ENCODE measurements at regions not wholly inside any gene's neighbourhood (a gene's known extent, or its start where the extent isn't known, plus 50 kb on each side); places are given as distances from the start of the nearest gene placed in this dataset.

DNA sequence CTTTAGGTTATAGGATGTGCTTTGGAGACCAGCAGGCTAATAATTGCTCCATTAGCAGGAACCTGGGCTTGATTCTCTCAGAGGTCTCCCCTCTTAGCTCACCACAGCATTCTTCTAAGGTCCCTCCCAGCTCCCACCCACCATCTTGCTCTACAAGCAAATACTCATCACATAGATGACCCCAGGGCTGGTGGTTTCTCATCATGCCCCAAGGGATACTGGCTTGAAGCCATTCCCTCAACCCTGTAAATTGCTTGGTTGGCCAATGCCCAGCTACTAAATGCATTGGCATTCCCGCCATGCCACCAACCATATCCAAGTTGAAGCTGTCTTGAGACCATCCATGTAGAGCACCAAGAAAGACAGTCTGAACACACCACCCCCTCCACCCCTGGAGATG lies 130.2 kb upstream of the NCAM1 start:
- TF ChIP-seq POLR2AphosphoS5 (IDR thresholded peaks at IDR 0.05; ENCODE audit: low read depth, low read length) (no peak), SIN3A (IDR thresholded peaks at IDR 0.05; ENCODE audit: borderline replicate concordance, insufficient read depth, low read length) (no peak), TAF1 (IDR thresholded peaks at IDR 0.05; ENCODE audit: borderline replicate concordance, insufficient read depth, low read length) (no peak)
- TF ChIP-seq, protein P1, sequence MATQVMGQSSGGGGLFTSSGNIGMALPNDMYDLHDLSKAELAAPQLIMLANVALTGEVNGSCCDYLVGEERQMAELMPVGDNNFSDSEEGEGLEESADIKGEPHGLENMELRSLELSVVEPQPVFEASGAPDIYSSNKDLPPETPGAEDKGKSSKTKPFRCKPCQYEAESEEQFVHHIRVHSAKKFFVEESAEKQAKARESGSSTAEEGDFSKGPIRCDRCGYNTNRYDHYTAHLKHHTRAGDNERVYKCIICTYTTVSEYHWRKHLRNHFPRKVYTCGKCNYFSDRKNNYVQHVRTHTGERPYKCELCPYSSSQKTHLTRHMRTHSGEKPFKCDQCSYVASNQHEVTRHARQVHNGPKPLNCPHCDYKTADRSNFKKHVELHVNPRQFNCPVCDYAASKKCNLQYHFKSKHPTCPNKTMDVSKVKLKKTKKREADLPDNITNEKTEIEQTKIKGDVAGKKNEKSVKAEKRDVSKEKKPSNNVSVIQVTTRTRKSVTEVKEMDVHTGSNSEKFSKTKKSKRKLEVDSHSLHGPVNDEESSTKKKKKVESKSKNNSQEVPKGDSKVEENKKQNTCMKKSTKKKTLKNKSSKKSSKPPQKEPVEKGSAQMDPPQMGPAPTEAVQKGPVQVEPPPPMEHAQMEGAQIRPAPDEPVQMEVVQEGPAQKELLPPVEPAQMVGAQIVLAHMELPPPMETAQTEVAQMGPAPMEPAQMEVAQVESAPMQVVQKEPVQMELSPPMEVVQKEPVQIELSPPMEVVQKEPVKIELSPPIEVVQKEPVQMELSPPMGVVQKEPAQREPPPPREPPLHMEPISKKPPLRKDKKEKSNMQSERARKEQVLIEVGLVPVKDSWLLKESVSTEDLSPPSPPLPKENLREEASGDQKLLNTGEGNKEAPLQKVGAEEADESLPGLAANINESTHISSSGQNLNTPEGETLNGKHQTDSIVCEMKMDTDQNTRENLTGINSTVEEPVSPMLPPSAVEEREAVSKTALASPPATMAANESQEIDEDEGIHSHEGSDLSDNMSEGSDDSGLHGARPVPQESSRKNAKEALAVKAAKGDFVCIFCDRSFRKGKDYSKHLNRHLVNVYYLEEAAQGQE (IDR thresholded peaks at IDR 0.05; ENCODE audit: insufficient read depth in 1 of 2, low read depth in 2 of 2, low read length in 2 of 2), result no peak
